Esophagus muscularis mucosa (tissue), 4 donors: ENCODE measurements at regions not wholly inside any gene's neighbourhood (a gene's known extent, or its start where the extent isn't known, plus 50 kb on each side); places are given as distances from the start of the nearest gene placed in this dataset.
"Not testable (repeated sequence)": the region's sequence is repeated elsewhere in the genome, so short reads cannot be mapped to it uniquely, and the experiment has no call there.

ENCODE experiments used
- DNase-seq: peaks from one replicate; pipeline ENCODE4 v3.0.0-alpha.2; 2017; ENCODE audit errors: extremely low spot score
- H3K27ac ChIP-seq, 4 donors: fragments of 200-600 bp; sonication (generic); replicated peaks in 1 of 4; 1 replicate in 3 of 4; 2 replicates in 1 of 4; pipeline ENCODE4 v1.5.1; 2016 to 2019; ENCODE audit warnings: mild to moderate bottlenecking in 1 of 4
- H3K27me3 ChIP-seq, 4 donors: fragments of 200-600 bp; sonication (generic); one replicate each; pipeline versions ENCODE4 v1.5.1 to v1.6.0; 2016 to 2019
- H3K36me3 ChIP-seq, 4 donors: fragments of 200-600 bp; sonication (generic); one replicate each; pipeline ENCODE4 v1.5.1; 2016 to 2019
- H3K4me1 ChIP-seq, 4 donors: fragments of 200-600 bp; sonication (generic); one replicate each; pipeline ENCODE4 v1.5.1; 2016 to 2019
- H3K4me3 ChIP-seq, 4 donors: fragments of 200-600 bp; sonication (generic); 1 replicate in 2 of 4; 2 replicates in 2 of 4; pipeline ENCODE4 v1.5.1; 2016 to 2019; ENCODE audit warnings: mild to moderate bottlenecking in 4 of 4, moderate library complexity in 1 of 4
- H3K9me3 ChIP-seq, 4 donors: fragments of 200-600 bp; sonication (generic); 1 replicate in 3 of 4; 2 replicates in 1 of 4; pipeline ENCODE4 v1.5.1; 2016 to 2019
- EP300 ChIP-seq: sonication (generic); formaldehyde crosslinking; IDR thresholded peaks from one replicate; pipeline ENCODE4 v1.6.1; 2017; ENCODE audit warnings: antibody characterized with exemption
- POLR2A ChIP-seq: fragments of 450-650 bp; IDR thresholded peaks from one replicate; pipeline ENCODE4 v1.6.1; 2017; ENCODE audit warnings: antibody characterized with exemption, moderate library complexity, mild to moderate bottlenecking, low read depth
- POLR2AphosphoS5 ChIP-seq, 2 donors: sonication (generic); formaldehyde crosslinking; IDR thresholded peaks; one replicate each; pipeline ENCODE4 v1.6.1; 2017; ENCODE audit warnings: antibody characterized with exemption in 2 of 2
- WGBS: methylation state at CpG from one replicate; pipeline ENCODE4 v1.1.5; 2018; 5-methylcytosine and 5-hydroxymethylcytosine counted together
- intact Hi-C: fragments of 100-400 bp; cut with DNase I; formaldehyde crosslinking; loops from one replicate; pipeline ENCODE4 v1.15.1; 2023
- TF ChIP-seq, protein P1 (sequence below), 3 experiments: fragments of 200-600 bp in 2 of 3; fragments of 450-650 bp in 1 of 3; sonication (generic) in 2 of 3; IDR thresholded peaks; one replicate each; pipeline ENCODE4 v1.5.1; 2017 to 2019; ENCODE audit warnings: antibody characterized with exemption in 3 of 3, mild to moderate bottlenecking in 2 of 3, moderate library complexity in 1 of 3

GRCh38 chr20:17824676-17825251, 125.0 kb downstream of the BANF2 start:
- no peaks in the 10 kb centered on the region for H3K9me3 ChIP-seq
- no peaks in the 10 kb centered on the region for H3K36me3 ChIP-seq
- no peak for DNase-seq
- no peak overlapping the region for H3K4me3 ChIP-seq
- H3K4me1 ChIP-seq = peaks cover 0 to 18% (median 14%) of the 10 kb centered on the region in 4 donors
- H3K27me3 ChIP-seq = no peaks in the 10 kb centered on the region
- H3K27ac ChIP-seq = peak overlapping the region in 2 of 4 donors; percentile 15 to 27
- 87% methylated on average over 7 of the region's 7 CpGs for WGBS
- TF ChIP-seq EP300 (no peak), POLR2AphosphoS5 (IDR thresholded peaks at IDR 0.05) (no peak), POLR2A (no peak)
- TF ChIP-seq, protein P1, sequence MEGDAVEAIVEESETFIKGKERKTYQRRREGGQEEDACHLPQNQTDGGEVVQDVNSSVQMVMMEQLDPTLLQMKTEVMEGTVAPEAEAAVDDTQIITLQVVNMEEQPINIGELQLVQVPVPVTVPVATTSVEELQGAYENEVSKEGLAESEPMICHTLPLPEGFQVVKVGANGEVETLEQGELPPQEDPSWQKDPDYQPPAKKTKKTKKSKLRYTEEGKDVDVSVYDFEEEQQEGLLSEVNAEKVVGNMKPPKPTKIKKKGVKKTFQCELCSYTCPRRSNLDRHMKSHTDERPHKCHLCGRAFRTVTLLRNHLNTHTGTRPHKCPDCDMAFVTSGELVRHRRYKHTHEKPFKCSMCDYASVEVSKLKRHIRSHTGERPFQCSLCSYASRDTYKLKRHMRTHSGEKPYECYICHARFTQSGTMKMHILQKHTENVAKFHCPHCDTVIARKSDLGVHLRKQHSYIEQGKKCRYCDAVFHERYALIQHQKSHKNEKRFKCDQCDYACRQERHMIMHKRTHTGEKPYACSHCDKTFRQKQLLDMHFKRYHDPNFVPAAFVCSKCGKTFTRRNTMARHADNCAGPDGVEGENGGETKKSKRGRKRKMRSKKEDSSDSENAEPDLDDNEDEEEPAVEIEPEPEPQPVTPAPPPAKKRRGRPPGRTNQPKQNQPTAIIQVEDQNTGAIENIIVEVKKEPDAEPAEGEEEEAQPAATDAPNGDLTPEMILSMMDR (IDR thresholded peaks at IDR 0.05) = no peak
- intact Hi-C loops = no loop called here

DNA sequence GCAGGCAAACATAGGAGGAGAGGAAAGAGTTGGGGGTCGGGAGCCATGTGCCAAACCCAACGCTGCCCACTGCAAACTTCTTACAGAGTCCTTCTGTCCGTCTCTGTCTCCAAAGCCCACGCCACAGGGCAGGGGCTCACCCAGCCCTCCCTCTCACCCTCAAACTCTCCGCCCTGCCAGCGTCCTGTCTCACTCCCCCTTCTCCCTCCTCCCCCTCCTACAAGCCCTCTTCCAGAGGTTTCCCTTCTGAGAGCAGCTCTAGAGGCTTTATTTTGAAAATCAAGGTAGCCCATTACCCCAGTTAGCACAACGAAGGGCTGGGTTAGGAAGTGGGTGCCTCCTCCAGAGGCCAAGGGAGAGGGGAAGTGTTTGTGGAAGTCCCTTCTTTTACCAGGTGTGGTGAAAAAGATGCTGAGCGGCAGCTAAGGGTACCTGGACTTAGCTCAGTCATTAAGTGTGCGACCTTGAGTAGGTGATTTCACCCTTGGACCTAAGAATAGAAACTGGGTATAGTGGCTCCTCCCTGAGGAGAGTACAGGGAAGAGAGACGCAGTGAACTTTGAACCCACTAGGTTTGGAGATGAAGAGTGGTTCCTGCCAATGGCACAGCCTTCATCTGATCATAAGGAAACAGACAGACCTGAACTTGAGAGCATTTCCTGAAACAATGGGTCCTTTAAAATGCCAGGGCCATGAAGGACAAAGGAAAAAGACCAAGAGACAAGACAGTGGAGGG, 123.8 kb downstream of the BANF2 start:
- DNase-seq = no peak
- Histone ChIP-seq H3K27ac (peak overlapping the region in 1 of 4 donors; percentile 20), H3K4me3 (no peak overlapping the region), H3K9me3 (peaks cover 0 to 6% (median 0%) of the 10 kb centered on the region in 4 donors), H3K36me3 (no peaks in the 10 kb centered on the region), H3K27me3 (no peaks in the 10 kb centered on the region), H3K4me1 (peaks cover 0 to 18% (median 14%) of the 10 kb centered on the region in 4 donors)
- 82% methylated on average over 10 of the region's 10 CpGs for WGBS
- intact Hi-C loops = no loop called here
- TF ChIP-seq POLR2AphosphoS5 (IDR thresholded peaks at IDR 0.05) = no peak

DNA sequence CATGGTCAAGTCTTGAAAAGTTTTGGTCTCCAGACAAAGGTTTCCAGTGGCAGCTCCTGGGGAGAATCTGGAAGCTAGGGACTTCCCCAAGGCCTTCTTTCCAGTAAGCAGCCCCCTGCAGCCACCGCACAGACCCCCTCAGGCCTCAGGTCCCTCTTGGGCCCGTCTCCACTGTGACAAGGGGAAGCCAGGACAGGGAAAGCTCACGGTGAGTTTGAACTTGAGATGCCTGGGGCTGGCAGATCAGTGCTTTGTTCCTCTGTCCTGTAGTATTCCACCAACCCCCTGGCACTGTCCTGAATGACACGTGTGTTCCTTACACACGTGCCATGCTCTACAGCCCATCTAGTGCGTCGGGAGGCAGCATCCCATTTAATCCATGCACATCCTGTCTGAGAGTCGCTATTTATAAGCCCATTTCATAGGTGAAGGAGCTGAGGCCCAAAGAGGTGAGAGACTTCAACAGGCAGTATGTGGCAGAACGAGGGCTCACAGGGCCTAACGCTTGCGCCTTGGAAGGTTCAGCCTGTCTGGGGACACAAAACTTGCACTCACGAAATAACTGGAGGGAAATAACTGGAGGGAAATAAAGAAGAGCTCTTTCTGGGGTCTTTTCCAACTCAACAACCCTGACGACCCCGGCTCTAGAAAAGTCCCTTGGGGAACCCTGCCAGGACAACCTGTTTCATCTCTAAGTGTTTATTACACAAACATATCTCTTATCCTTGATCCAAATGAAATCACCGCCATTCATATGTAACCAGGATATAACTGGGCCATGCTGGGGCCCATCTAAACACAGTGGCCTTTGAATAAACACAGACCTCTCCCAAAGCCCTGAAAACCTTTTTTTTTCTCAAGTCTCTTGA, 123.0 kb downstream of the BANF2 start:
- no peaks in the 10 kb centered on the region for H3K27me3 ChIP-seq
- TF ChIP-seq POLR2A = no peak
- TF ChIP-seq POLR2AphosphoS5 (IDR thresholded peaks at IDR 0.05) = no peak
- no peak for TF ChIP-seq EP300
- TF ChIP-seq, protein P1 (IDR thresholded peaks at IDR 0.05) = no peak
- peaks cover 0 to 6% (median 0%) of the 10 kb centered on the region in 4 donors for H3K9me3 ChIP-seq
- WGBS = 88% methylated on average over 15 of the region's 15 CpGs
- no peak for DNase-seq
- H3K4me1 ChIP-seq = peaks cover 0 to 18% (median 14%) of the 10 kb centered on the region in 4 donors
- peak overlapping the region in 2 of 4 donors; percentile 20 to 31 for H3K27ac ChIP-seq
- intact Hi-C loops = no loop called here
- H3K36me3 ChIP-seq = no peaks in the 10 kb centered on the region
- no peak overlapping the region for H3K4me3 ChIP-seq

DNA sequence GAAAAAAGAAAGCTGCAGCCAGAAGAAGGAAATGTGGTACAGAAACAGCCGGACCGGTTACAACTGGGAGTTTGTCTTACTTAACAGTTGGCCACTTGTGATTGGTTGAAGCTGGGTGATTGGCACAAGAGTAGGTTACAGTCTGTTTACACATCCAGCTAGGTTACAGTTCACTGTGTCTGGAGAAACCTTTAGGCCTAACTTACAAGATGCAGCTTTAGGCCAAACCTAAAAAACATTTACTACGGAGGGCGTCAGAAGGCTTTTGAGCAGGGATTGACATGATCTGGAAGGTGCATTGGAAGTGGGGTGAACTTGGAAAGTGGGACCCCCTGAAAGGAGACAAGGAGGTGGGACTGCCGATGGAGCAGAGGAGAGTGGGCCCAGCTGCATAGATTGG, 122.3 kb downstream of the BANF2 start:
- H3K36me3 ChIP-seq = no peaks in the 10 kb centered on the region
- no peak for DNase-seq
- TF ChIP-seq, protein P1 (IDR thresholded peaks at IDR 0.05) = no peak
- TF ChIP-seq EP300 (no peak), POLR2A (no peak), POLR2AphosphoS5 (IDR thresholded peaks at IDR 0.05) (no peak)
- H3K27ac ChIP-seq = peak overlapping the region in 1 of 4 donors; percentile 31
- H3K4me3 ChIP-seq = no peak overlapping the region
- H3K9me3 ChIP-seq = peaks cover 0 to 6% (median 0%) of the 10 kb centered on the region in 4 donors
- H3K4me1 ChIP-seq = peaks cover 0 to 18% (median 14%) of the 10 kb centered on the region in 4 donors
- H3K27me3 ChIP-seq = no peaks in the 10 kb centered on the region
- intact Hi-C loops = no loop called here
- 65% methylated on average over 5 of the region's 5 CpGs for WGBS

DNA sequence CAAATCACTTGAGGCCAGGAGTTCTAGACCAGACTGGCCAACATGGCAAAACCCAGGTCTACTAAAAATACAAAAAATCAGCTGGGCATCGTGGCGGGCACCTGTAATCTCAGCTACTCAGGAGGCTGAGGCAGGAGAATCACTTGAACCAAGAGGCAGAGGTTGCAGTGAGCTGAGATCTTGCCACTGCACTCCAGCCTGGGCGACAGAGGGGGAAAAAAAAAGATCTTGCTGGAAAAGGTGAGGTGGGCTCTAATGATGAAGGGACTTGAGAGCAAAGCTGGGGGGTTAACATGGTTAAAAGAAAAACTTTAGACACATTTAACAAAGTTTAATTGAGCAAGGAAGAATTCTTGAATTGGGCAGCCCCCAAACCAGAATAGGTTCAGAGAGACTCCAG, 121.8 kb downstream of the BANF2 start:
- peaks cover 0 to 18% (median 14%) of the 10 kb centered on the region in 4 donors for H3K4me1 ChIP-seq
- H3K4me3 ChIP-seq, intact Hi-C loops, H3K9me3 ChIP-seq, DNase-seq, H3K27me3 ChIP-seq, H3K36me3 ChIP-seq, H3K27ac ChIP-seq: not testable (repeated sequence)
- 93% methylated on average over 3 of the region's 3 CpGs for WGBS
